ENCODE measurements at regions not wholly inside any gene's neighbourhood (a gene's known extent, or its start where the extent isn't known, plus 50 kb on each side); places are given as distances from the start of the nearest gene placed in this dataset.

GRCh38 chr5:118762291-118762690 is 226.1 kb downstream of the DTWD2 start:
- TF ChIP-seq CTCF (IDR thresholded peaks at IDR 0.05) (no peak), EZH2 (IDR thresholded peaks at IDR 0.05) (no peak), EZH2phosphoT487 (IDR thresholded peaks at IDR 0.05) (no peak)

Measured in neural progenitor cell (in vitro differentiated cells).